Fibroblast of villous mesenchyme (primary cell): ENCODE measurements at regions not wholly inside any gene's neighbourhood (a gene's known extent, or its start where the extent isn't known, plus 50 kb on each side); places are given as distances from the start of the nearest gene placed in this dataset.

Experiments used
- DNase-seq: peaks from one replicate; pipeline ENCODE4 v3.0.0-alpha.2; 2010; ENCODE audit warnings: low read depth
- H3K4me3 ChIP-seq: 2 replicates; pipeline ENCODE4 v1.5.1; 2011; ENCODE audit warnings: low read depth, mild to moderate bottlenecking, low read length
- TF ChIP-seq, protein P1 (sequence below): IDR thresholded peaks from 2 replicates; pipeline ENCODE4 v1.5.1; 2012; ENCODE audit warnings: low read depth, mild to moderate bottlenecking, low read length; ENCODE audit not compliant: insufficient read depth

DNA sequence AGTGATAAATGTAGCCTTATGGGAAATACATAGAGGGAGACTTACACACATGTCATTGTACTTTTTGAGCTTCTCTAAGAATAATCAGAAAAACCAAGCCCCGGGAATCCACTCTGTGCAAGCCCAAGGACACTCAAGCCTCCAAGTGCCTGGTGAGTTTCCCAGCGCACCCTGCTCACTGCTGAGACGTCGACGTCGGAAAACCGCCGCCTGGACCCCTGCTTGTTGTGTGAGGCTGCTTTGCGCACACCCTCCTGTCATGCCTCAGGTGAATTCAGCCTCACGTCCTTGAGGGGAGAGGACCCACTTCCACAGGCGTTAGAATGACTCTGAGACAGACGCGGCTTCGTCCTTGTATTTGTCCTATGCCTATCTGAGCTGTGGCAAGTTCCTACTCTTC lies 368.4 kb upstream of the AKR1E2 start:
- no peak for DNase-seq
- TF ChIP-seq, protein P1, sequence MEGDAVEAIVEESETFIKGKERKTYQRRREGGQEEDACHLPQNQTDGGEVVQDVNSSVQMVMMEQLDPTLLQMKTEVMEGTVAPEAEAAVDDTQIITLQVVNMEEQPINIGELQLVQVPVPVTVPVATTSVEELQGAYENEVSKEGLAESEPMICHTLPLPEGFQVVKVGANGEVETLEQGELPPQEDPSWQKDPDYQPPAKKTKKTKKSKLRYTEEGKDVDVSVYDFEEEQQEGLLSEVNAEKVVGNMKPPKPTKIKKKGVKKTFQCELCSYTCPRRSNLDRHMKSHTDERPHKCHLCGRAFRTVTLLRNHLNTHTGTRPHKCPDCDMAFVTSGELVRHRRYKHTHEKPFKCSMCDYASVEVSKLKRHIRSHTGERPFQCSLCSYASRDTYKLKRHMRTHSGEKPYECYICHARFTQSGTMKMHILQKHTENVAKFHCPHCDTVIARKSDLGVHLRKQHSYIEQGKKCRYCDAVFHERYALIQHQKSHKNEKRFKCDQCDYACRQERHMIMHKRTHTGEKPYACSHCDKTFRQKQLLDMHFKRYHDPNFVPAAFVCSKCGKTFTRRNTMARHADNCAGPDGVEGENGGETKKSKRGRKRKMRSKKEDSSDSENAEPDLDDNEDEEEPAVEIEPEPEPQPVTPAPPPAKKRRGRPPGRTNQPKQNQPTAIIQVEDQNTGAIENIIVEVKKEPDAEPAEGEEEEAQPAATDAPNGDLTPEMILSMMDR, result no peak
- no peak overlapping the region for H3K4me3 ChIP-seq

DNA sequence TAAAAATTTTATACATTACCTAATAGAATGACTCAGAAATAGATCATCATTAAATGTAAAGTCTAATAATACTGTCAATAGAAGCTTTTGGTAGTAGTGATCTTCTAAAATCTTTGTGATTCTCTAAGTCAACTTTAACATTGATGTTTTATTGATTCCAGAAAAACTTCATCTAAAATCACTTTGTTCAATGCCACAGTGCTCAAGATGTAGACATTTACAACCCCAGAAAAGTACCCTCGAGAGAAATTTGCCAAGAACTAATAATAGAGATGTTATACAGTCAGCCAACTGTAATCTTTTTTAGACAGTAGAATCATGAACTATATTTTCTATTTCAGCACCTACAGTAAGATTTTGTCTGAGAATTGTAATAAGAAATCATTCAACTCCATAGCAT lies 369.2 kb upstream of the AKR1E2 start:
- no peak overlapping the region for H3K4me3 ChIP-seq
- no peak for DNase-seq
- TF ChIP-seq, protein P1, result no peak

DNA sequence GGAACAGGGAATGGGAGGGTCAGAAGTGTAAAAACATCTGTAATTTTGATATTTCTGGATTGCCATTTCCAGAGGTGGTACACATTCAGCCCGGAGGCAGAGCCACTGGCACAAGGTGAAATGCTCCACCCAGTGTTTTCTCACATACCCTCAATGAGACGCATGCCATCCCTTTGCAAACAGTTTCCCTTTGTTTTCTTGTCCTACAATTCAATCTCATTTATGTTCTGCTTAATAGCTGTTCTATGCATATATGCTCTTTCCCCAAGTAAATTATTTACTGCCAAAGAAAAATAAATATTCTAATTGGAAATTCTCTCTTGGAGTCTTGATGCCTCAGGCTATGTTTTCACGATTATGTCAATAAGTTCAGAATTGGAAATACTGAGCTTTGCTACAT lies 369.7 kb upstream of the AKR1E2 start:
- DNase-seq, result no peak
- TF ChIP-seq, protein P1, result no peak
- H3K4me3 ChIP-seq, result no peak overlapping the region

DNA sequence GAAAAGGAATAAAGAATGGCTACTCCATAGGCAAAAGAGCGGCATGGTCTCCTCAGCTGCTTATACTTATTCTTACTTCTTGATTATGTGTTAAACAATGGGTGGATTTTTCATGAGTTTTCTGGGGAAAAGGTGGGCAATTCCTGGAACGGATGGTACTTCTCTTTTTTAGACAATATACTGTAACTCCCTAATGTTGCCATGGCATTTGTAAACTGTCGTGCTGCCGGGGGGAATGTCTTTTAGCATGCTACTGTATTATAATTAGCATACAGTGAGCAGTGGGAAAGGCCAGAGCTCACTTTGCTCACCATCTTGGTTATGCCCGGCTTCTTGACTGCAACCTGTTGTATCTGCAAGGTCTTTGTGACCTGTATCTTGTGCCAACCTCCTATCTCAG lies 372.1 kb upstream of the AKR1E2 start:
- TF ChIP-seq, protein P1, result no peak
- DNase-seq, result no peak
- no peak overlapping the region for H3K4me3 ChIP-seq

DNA sequence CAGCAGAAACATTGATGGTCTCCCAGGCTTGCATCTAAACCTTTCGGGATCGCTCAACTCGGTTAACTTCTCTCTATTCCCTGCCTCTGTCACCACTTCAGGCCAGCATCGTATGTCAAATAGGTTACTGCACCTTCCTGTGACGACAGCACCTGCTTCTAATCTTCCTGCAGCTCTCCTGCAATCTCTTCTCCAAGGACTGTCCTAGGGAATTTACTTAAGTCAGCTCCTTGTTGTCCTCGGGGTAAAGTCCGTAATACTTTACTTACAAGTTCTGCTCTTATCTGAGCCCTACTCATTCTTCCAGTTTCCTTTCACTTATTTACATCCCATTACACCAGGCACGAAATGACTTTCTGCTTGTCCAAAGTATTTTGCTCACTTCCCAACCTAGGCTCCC lies 372.7 kb upstream of the AKR1E2 start:
- no peak overlapping the region for H3K4me3 ChIP-seq
- no peak for DNase-seq
- TF ChIP-seq, protein P1, result no peak

DNA sequence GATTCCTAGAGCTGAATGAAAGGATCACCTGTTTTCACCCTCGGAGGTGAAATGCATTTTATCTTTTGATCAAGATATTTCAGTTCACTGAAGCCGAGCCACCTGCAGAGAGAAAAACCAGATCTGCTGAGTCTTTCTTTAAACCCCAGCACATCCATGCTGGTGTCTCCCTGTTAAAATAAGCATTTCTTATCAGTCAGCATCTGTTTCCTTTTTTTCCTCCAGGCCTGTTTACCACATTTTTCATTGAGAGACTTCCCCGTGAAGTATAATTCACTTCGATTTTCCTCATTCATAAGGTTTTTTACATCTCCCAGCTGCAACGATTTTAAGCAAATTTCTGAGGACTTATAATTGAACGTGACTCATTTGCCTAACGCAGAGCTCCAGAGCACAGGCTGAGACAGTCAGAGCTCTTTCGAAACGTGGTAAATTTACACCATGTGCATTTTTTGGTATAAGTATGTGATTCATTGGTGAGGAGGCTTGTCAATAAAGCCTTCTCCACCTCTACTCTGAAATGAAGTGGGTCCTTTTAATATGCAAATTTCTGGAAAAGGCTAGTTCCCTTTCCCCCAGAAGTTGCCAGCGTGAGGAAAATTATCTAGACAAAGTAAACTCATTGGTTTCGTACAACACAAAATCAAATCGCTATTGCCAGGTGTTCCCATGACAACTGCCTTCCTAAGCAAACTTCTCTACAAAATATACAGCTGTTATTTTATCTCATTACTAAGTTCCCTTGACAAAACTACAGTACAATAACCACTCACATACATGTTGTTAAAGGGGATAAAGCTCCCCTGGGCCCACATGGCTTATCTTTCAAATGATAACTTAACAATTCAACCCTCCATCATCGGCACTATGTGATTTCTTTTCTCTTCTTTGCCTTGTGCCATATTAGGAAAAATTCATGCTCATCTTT lies 374.8 kb upstream of the AKR1E2 start:
- peak; percentile 85 for DNase-seq
- TF ChIP-seq, protein P1, result no peak
- H3K4me3 ChIP-seq, result no peak overlapping the region
